GM12878 (cell line): ENCODE measurements at regions not wholly inside any gene's neighbourhood (a gene's known extent, or its start where the extent isn't known, plus 50 kb on each side); places are given as distances from the start of the nearest gene placed in this dataset.
"Not testable (repeated sequence)": the region's sequence is repeated elsewhere in the genome, so short reads cannot be mapped to it uniquely, and the experiment has no call there.

Source experiments
- BRCA1 ChIP-seq: IDR thresholded peaks from 2 replicates; pipeline ENCODE4 v1.6.1; 2011; ENCODE audit warnings: low read depth, low read length, improper control_type of control experiment
- CBX3 ChIP-seq: fragments of 200-600 bp; sonication (generic); IDR thresholded peaks from 2 replicates; pipeline ENCODE4 v1.6.1; 2016; ENCODE audit warnings: low read depth, borderline replicate concordance
- JUNB ChIP-seq: IDR thresholded peaks from 2 replicates; pipeline ENCODE4 v1.6.1; 2016; ENCODE audit warnings: antibody characterized with exemption, mild to moderate bottlenecking
- MEF2A ChIP-seq: IDR thresholded peaks from 2 replicates; pipeline ENCODE4 v1.6.1; 2011; ENCODE audit warnings: low read depth, mild to moderate bottlenecking, low read length, moderate library complexity; ENCODE audit not compliant: insufficient read depth
- NRF1 ChIP-seq: conservative IDR thresholded peaks from 2 replicates; pipeline ENCODE4 v1.6.1; 2011; ENCODE audit warnings: mild to moderate bottlenecking, low read depth, low read length, improper control_type of control experiment
- SP1 ChIP-seq: IDR thresholded peaks from one replicate; pipeline ENCODE4 v1.6.1; 2011; ENCODE audit warnings: low read depth, low read length
- WRNIP1 ChIP-seq: IDR thresholded peaks from 2 replicates; pipeline ENCODE4 v1.6.1; 2011; ENCODE audit warnings: low read depth, low read length, improper control_type of control experiment, borderline replicate concordance
- TF ChIP-seq, protein P1 (sequence below): IDR thresholded peaks from 2 replicates; pipeline ENCODE4 v1.6.1; 2011; ENCODE audit warnings: low read depth, mild to moderate bottlenecking, low read length, moderate library complexity, borderline replicate concordance; ENCODE audit errors: extremely low read depth
- TF ChIP-seq, protein P2 (sequence below), 3 experiments: IDR thresholded peaks in 2 of 3; conservative IDR thresholded peaks in 1 of 3; 2 replicates each; pipeline ENCODE4 v1.5.1; 2011; ENCODE audit warnings: low read depth in 3 of 3, low read length in 3 of 3, mild to moderate bottlenecking in 3 of 3, control low read depth in 2 of 3, moderate library complexity in 2 of 3, inconsistent platforms in 1 of 3, mixed read lengths in 1 of 3; ENCODE audit not compliant: control insufficient read depth in 2 of 3, insufficient read depth in 1 of 3; ENCODE audit errors: extremely low read depth in 1 of 3

DNA sequence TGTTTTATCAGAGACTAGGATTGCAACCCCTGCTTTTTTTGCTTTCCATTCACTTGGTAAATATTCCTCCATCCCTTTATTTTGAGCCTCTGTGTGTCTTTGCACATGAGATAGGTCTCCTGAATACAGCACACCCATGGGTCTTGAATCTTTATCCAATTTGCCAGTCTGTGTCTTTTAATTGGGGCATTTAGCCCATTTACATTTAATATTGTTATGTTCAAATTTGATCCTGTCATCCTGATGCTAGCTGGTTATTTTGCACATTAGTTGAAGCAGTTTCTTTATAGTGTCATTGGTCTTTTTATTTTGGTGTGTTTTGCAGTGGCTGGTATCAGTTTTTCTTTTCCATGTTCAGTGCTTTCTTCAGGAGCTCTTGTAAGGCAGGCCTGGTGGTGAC, 95.1 kb upstream of the STK32A start:
- not testable (repeated sequence) for TF ChIP-seq MEF2A, NRF1, JUNB, WRNIP1, SP1, BRCA1, CBX3
- TF ChIP-seq, protein P1, sequence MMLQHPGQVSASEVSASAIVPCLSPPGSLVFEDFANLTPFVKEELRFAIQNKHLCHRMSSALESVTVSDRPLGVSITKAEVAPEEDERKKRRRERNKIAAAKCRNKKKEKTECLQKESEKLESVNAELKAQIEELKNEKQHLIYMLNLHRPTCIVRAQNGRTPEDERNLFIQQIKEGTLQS: not testable (repeated sequence)
- TF ChIP-seq, protein P2, sequence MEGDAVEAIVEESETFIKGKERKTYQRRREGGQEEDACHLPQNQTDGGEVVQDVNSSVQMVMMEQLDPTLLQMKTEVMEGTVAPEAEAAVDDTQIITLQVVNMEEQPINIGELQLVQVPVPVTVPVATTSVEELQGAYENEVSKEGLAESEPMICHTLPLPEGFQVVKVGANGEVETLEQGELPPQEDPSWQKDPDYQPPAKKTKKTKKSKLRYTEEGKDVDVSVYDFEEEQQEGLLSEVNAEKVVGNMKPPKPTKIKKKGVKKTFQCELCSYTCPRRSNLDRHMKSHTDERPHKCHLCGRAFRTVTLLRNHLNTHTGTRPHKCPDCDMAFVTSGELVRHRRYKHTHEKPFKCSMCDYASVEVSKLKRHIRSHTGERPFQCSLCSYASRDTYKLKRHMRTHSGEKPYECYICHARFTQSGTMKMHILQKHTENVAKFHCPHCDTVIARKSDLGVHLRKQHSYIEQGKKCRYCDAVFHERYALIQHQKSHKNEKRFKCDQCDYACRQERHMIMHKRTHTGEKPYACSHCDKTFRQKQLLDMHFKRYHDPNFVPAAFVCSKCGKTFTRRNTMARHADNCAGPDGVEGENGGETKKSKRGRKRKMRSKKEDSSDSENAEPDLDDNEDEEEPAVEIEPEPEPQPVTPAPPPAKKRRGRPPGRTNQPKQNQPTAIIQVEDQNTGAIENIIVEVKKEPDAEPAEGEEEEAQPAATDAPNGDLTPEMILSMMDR (IDR thresholded peaks at IDR 0.05 in 2 of 3, conservative IDR thresholded peaks at IDR 0.05 in 1 of 3; ENCODE audit: control insufficient read depth in 2 of 3, extremely low read depth in 1 of 3, insufficient read depth in 1 of 3, low read depth in 3 of 3, low read length in 3 of 3): not testable (repeated sequence)
